ENCODE measurements at regions not wholly inside any gene's neighbourhood (a gene's known extent, or its start where the extent isn't known, plus 50 kb on each side); places are given as distances from the start of the nearest gene placed in this dataset.

DNA sequence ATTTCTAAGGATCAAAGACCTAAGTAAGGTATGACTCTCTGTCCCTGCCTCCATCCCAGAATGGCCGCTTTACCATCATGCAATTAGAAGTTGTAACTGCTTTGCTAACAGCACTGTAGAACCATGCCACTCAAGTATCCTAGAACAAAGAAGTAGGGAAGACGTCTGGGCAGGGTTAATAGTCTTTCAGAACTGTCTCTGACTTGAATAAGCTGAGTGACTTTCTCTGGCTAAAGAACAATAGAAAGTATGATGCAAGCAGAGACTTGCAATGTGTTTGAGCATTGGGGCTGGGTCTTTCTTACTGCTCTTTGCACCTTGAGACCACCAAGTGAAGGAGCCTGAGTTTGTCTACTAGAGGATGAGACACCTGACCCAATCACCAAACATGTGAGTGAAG, 279.6 kb upstream of the JAG1 start:
- TF ChIP-seq POLR2A (IDR thresholded peaks at IDR 0.05): no peak
- TF ChIP-seq, protein P1, sequence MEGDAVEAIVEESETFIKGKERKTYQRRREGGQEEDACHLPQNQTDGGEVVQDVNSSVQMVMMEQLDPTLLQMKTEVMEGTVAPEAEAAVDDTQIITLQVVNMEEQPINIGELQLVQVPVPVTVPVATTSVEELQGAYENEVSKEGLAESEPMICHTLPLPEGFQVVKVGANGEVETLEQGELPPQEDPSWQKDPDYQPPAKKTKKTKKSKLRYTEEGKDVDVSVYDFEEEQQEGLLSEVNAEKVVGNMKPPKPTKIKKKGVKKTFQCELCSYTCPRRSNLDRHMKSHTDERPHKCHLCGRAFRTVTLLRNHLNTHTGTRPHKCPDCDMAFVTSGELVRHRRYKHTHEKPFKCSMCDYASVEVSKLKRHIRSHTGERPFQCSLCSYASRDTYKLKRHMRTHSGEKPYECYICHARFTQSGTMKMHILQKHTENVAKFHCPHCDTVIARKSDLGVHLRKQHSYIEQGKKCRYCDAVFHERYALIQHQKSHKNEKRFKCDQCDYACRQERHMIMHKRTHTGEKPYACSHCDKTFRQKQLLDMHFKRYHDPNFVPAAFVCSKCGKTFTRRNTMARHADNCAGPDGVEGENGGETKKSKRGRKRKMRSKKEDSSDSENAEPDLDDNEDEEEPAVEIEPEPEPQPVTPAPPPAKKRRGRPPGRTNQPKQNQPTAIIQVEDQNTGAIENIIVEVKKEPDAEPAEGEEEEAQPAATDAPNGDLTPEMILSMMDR (IDR thresholded peaks at IDR 0.05): no peak
- TF ChIP-seq POLR2AphosphoS5 (IDR thresholded peaks at IDR 0.05): no peak

All from sigmoid colon (tissue), 4 donors.